ENCODE measurements at regions not wholly inside any gene's neighbourhood (a gene's known extent, or its start where the extent isn't known, plus 50 kb on each side); places are given as distances from the start of the nearest gene placed in this dataset.

GRCh38 chr17:55829995-55830612 is 79.3 kb downstream of the PCTP start:
- DNase-seq = no peak

- no peak for DNase-seq
Observed at GRCh38 chr17:55830699-55831471, 80.0 kb downstream of the PCTP start.

- no peak for DNase-seq
Observed at GRCh38 chr17:55833306-55833705, 82.5 kb downstream of the PCTP start.

GRCh38 chr17:55842405-55843158 is 91.7 kb downstream of the PCTP start:
- DNase-seq = no peak

- no peak for DNase-seq
Observed at GRCh38 chr17:55843785-55844184, 92.9 kb downstream of the PCTP start.

- peak; percentile 49 for DNase-seq
Observed at GRCh38 chr17:55845385-55845784, 94.5 kb downstream of the PCTP start.

- no peak for DNase-seq
Observed at GRCh38 chr17:55846745-55847144, 95.9 kb downstream of the PCTP start.

- no peak for DNase-seq
Observed at GRCh38 chr17:55852734-55853133, 101.9 kb downstream of the PCTP start.

GRCh38 chr17:55859301-55859795 is 108.5 kb downstream of the PCTP start:
- no peak for DNase-seq

- no peak for DNase-seq
Observed at GRCh38 chr17:55865072-55865762, 114.4 kb downstream of the PCTP start.

- DNase-seq = no peak
Observed at GRCh38 chr17:55870044-55870443, 119.2 kb downstream of the PCTP start.

GRCh38 chr17:55872374-55872773 is 121.5 kb downstream of the PCTP start:
- no peak for DNase-seq

GRCh38 chr17:55873017-55873758 is 122.3 kb downstream of the PCTP start:
- DNase-seq = no peak

- peak; percentile 2 for DNase-seq
Observed at GRCh38 chr17:55883149-55883548, 132.3 kb downstream of the PCTP start.

- DNase-seq = no peak
Observed at GRCh38 chr17:55887531-55887930, 136.7 kb downstream of the PCTP start.

GRCh38 chr17:55889271-55889670 is 138.4 kb downstream of the PCTP start:
- DNase-seq = no peak

- DNase-seq = no peak
Observed at GRCh38 chr17:55895112-55895759, 144.4 kb downstream of the PCTP start.

- no peak for DNase-seq
Observed at GRCh38 chr17:55897301-55897700, 146.4 kb downstream of the PCTP start.

GRCh38 chr17:55898195-55898594 is 147.3 kb downstream of the PCTP start:
- DNase-seq = no peak

GRCh38 chr17:55900188-55900587 is 149.3 kb downstream of the PCTP start:
- DNase-seq = no peak

- no peak for DNase-seq
Observed at GRCh38 chr17:55903028-55903690, 152.3 kb downstream of the PCTP start.
